WTC11 (cell line): ENCODE measurements at regions not wholly inside any gene's neighbourhood (a gene's known extent, or its start where the extent isn't known, plus 50 kb on each side); places are given as distances from the start of the nearest gene placed in this dataset.

ENCODE experiments used
- ATAC-seq: fragments of 200-7000 bp; cut with Tn5 transposase; 2 replicates; pipeline ENCODE4 v1.10.0; 2021; ENCODE audit warnings: mild to moderate bottlenecking, moderate library complexity
- CTCF ChIA-PET: fragments of 300-600 bp; sonication (Branson Sonifier 250); formaldehyde crosslinking; loops from one replicate; lab custom pipeline; 2021; ENCODE audit warnings: antibody characterized with exemption; lab: Charles Lee
- POLR2A ChIA-PET: fragments of 350-600 bp; sonication (Branson Sonifier 250); formaldehyde crosslinking; loops from one replicate; lab custom pipeline; 2021; ENCODE audit warnings: antibody characterized with exemption; lab: Charles Lee
- DNase-seq: peaks from one replicate; pipeline ENCODE4 v3.0.0; 2021; ENCODE audit warnings: low spot score
- H3K27ac Mint-ChIP-seq: 2 replicates; pipeline ENCODE4 v1.8.0; 2021; ENCODE audit warnings: mixed read lengths
- H3K27me3 Mint-ChIP-seq: 2 replicates; pipeline ENCODE4 v1.8.0; 2021; ENCODE audit warnings: low read depth, mild to moderate bottlenecking, moderate library complexity, mixed read lengths
- H3K36me3 Mint-ChIP-seq: 2 replicates; pipeline ENCODE4 v1.8.0; 2021; ENCODE audit warnings: mixed read lengths
- H3K4me1 Mint-ChIP-seq: 2 replicates; pipeline ENCODE4 v1.8.0; 2022; ENCODE audit warnings: mixed read lengths
- H3K4me3 Mint-ChIP-seq: 2 replicates; pipeline ENCODE4 v1.8.0; 2021; ENCODE audit warnings: mild to moderate bottlenecking, moderate library complexity, mixed read lengths
- H3K9me3 Mint-ChIP-seq: 2 replicates; pipeline ENCODE4 v1.8.0; 2021; ENCODE audit warnings: mixed read lengths
- ATF6 ChIP-seq: sonication (generic); formaldehyde crosslinking; IDR thresholded peaks from 2 replicates; pipeline ENCODE4 v1.8.1; 2023; ENCODE audit warnings: mild to moderate bottlenecking, missing genetic modification reagents
- CBFB ChIP-seq: sonication (generic); formaldehyde crosslinking; IDR thresholded peaks from 2 replicates; pipeline ENCODE4 v1.8.1; 2022; ENCODE audit warnings: mild to moderate bottlenecking, low read depth, missing genetic modification reagents
- E2F1 ChIP-seq: sonication (generic); formaldehyde crosslinking; IDR thresholded peaks from 2 replicates; pipeline ENCODE4 v1.8.0; 2022; ENCODE audit warnings: mild to moderate bottlenecking, missing genetic modification reagents
- E2F5 ChIP-seq: sonication (generic); formaldehyde crosslinking; IDR thresholded peaks from 2 replicates; pipeline ENCODE4 v1.8.1; 2022; ENCODE audit warnings: mild to moderate bottlenecking, moderate library complexity, missing genetic modification reagents
- ELF4 ChIP-seq: sonication (generic); formaldehyde crosslinking; IDR thresholded peaks from 2 replicates; pipeline ENCODE4 v1.8.1; 2022; ENCODE audit warnings: low read depth, mild to moderate bottlenecking, moderate library complexity, missing genetic modification reagents
- ERG ChIP-seq: fragments of 250-450 bp; sonication (Bioruptor Pico); IDR thresholded peaks from 2 replicates; pipeline ENCODE4 v1.8.0; 2021; ENCODE audit warnings: mild to moderate bottlenecking
- ESRRA ChIP-seq: sonication (generic); formaldehyde crosslinking; IDR thresholded peaks from 2 replicates; pipeline ENCODE4 v1.8.1; 2022; ENCODE audit warnings: mild to moderate bottlenecking, missing genetic modification reagents, borderline replicate concordance
- ETV6 ChIP-seq: sonication (generic); formaldehyde crosslinking; IDR thresholded peaks from 2 replicates; pipeline ENCODE4 v1.8.1; 2022; ENCODE audit warnings: mild to moderate bottlenecking, missing genetic modification reagents
- FOXJ3 ChIP-seq: sonication (generic); formaldehyde crosslinking; IDR thresholded peaks from 2 replicates; pipeline ENCODE4 v1.9.0; 2021; ENCODE audit warnings: missing genetic modification reagents, mild to moderate bottlenecking, borderline replicate concordance
- FOXP1 ChIP-seq: sonication (generic); formaldehyde crosslinking; IDR thresholded peaks from 2 replicates; pipeline ENCODE4 v1.8.0; 2022; ENCODE audit warnings: missing genetic modification reagents, mild to moderate bottlenecking, moderate library complexity, borderline replicate concordance
- FOXP4 ChIP-seq: sonication (generic); formaldehyde crosslinking; IDR thresholded peaks from 2 replicates; pipeline ENCODE4 v1.8.0; 2022; ENCODE audit warnings: mild to moderate bottlenecking, missing genetic modification reagents
- GRHL2 ChIP-seq: fragments of 250-450 bp; sonication (Bioruptor Pico); IDR thresholded peaks from 2 replicates; pipeline ENCODE4 v1.8.0; 2022; ENCODE audit warnings: mild to moderate bottlenecking, moderate library complexity; ENCODE audit not compliant: insufficient replicate concordance, severe bottlenecking
- JUN ChIP-seq: sonication (generic); formaldehyde crosslinking; IDR thresholded peaks from 2 replicates; pipeline ENCODE4 v1.8.0; 2023; ENCODE audit warnings: mild to moderate bottlenecking, missing genetic modification reagents
- NR2C2 ChIP-seq: sonication (generic); formaldehyde crosslinking; IDR thresholded peaks from 2 replicates; pipeline ENCODE4 v1.8.0; 2022; ENCODE audit warnings: mild to moderate bottlenecking, missing genetic modification reagents
- RORB ChIP-seq: fragments of 250-450 bp; sonication (Bioruptor Pico); IDR thresholded peaks from 2 replicates; pipeline ENCODE4 v1.9.0; 2021; ENCODE audit warnings: mild to moderate bottlenecking
- SMAD3 ChIP-seq: sonication (generic); formaldehyde crosslinking; IDR thresholded peaks from 2 replicates; pipeline ENCODE4 v1.8.0; 2022; ENCODE audit warnings: missing genetic modification reagents, mild to moderate bottlenecking, borderline replicate concordance
- SOX15 ChIP-seq: fragments of 250-450 bp; sonication (Bioruptor Pico); IDR thresholded peaks from 2 replicates; pipeline ENCODE4 v1.9.0; 2021; ENCODE audit warnings: mild to moderate bottlenecking
- TP53 ChIP-seq: sonication (generic); formaldehyde crosslinking; IDR thresholded peaks from 2 replicates; pipeline ENCODE4 v1.8.1; 2023; ENCODE audit warnings: mild to moderate bottlenecking, missing genetic modification reagents
- ZMAT4 ChIP-seq: fragments of 250-450 bp; sonication (Bioruptor Pico); IDR thresholded peaks from 2 replicates; pipeline ENCODE4 v1.9.0; 2021; ENCODE audit warnings: mild to moderate bottlenecking
- ZNF317 ChIP-seq: sonication (generic); formaldehyde crosslinking; IDR thresholded peaks from 2 replicates; pipeline ENCODE4 v1.8.1; 2023; ENCODE audit warnings: low read depth, mild to moderate bottlenecking, moderate library complexity, missing genetic modification reagents, borderline replicate concordance
- ZSCAN18 ChIP-seq: fragments of 250-450 bp; sonication (Bioruptor Pico); IDR thresholded peaks from 2 replicates; pipeline ENCODE4 v2.1.2; 2022; ENCODE audit warnings: mild to moderate bottlenecking, moderate library complexity

- ChIA-PET POLR2A (interaction anchor here (0.6 kb wide), 1 partner anchor 139 kb away, joined by 3 read pairs; no protein-coding TSS in a partner anchor), CTCF (interaction anchor here (0.5 to 2.0 kb wide), 3 partner anchors 57 to 1390 kb away, joined by 3 to 7 read pairs (median 3); no protein-coding TSS in a partner anchor)
- no peaks in the 10 kb centered on the region for H3K27me3 Mint-ChIP-seq
- peaks cover 11% of the 10 kb centered on the region for H3K9me3 Mint-ChIP-seq
- peaks cover 4% of the 10 kb centered on the region for H3K4me1 Mint-ChIP-seq
- TF ChIP-seq FOXP1 (CRISPR knock-in tag) (no peak), CBFB (CRISPR knock-in tag) (no peak), ZMAT4 (no peak), SMAD3 (CRISPR knock-in tag) (no peak), ETV6 (CRISPR knock-in tag) (no peak), ELF4 (CRISPR knock-in tag) (no peak), GRHL2 (no peak), ZSCAN18 (CRISPR knock-in tag) (no peak)
- H3K36me3 Mint-ChIP-seq = no peaks in the 10 kb centered on the region
- ATAC-seq (no peak), DNase-seq (no peak)
- H3K27ac Mint-ChIP-seq = no peak overlapping the region
- no peak overlapping the region for H3K4me3 Mint-ChIP-seq
Observed at GRCh38 chr16:86101137-86101896, 202.4 kb downstream of the IRF8 start.

GRCh38 chr16:86101897-86102157 is 202.9 kb downstream of the IRF8 start:
- Mint-ChIP-seq H3K9me3 (peaks cover 11% of the 10 kb centered on the region), H3K27me3 (no peaks in the 10 kb centered on the region), H3K4me1 (peaks cover 4% of the 10 kb centered on the region), H3K27ac (no peak overlapping the region), H3K4me3 (no peak overlapping the region), H3K36me3 (no peaks in the 10 kb centered on the region)
- POLR2A ChIA-PET = no interaction called here
- TF ChIP-seq FOXJ3 (CRISPR knock-in tag) (no peak), E2F1 (CRISPR knock-in tag) (no peak), ZNF317 (CRISPR knock-in tag) (0 out of 2 replicates have a peak, but pooled peaks have one; percentile 45)
- DNase-seq (no peak), ATAC-seq (no peak)
- CTCF ChIA-PET = interaction anchor here (1.0 to 2.0 kb wide), 2 partner anchors 58 to 85 kb away, joined by 3 to 7 read pairs; no protein-coding TSS in a partner anchor

- Mint-ChIP-seq H3K27ac (no peak overlapping the region), H3K4me1 (peaks cover 4% of the 10 kb centered on the region), H3K4me3 (no peak overlapping the region), H3K36me3 (no peaks in the 10 kb centered on the region), H3K9me3 (peaks cover 11% of the 10 kb centered on the region), H3K27me3 (no peaks in the 10 kb centered on the region)
- POLR2A ChIA-PET = no interaction called here
- CTCF ChIA-PET = no interaction called here
- DNase-seq (no peak), ATAC-seq (no peak)
- TF ChIP-seq SOX15 = no peak
- TF ChIP-seq FOXP4 = no peak
- no peak for TF ChIP-seq ESRRA
- no peak for TF ChIP-seq SMAD3 (CRISPR knock-in tag)
- TF ChIP-seq NR2C2 (CRISPR knock-in tag) = no peak
- no peak for TF ChIP-seq ATF6 (CRISPR knock-in tag)
- TF ChIP-seq TP53 = no peak
- TF ChIP-seq JUN (CRISPR knock-in tag) = no peak
- no peak for TF ChIP-seq ERG
- TF ChIP-seq RORB (CRISPR knock-in tag) = no peak
- no peak for TF ChIP-seq E2F5
Observed at GRCh38 chr16:86103320-86103719, 204.4 kb downstream of the IRF8 start.
